ENCODE measurements at regions not wholly inside any gene's neighbourhood (a gene's known extent, or its start where the extent isn't known, plus 50 kb on each side); places are given as distances from the start of the nearest gene placed in this dataset.

- Histone ChIP-seq H3K36me3 (replicated peaks; ENCODE audit: insufficient read depth, low read depth) (no peaks in the 10 kb centered on the region), H3K9me2 (replicated peaks; ENCODE audit: insufficient read depth) (no peaks in the 10 kb centered on the region), H3K4me3 (no peak overlapping the region), H3K9me3 (ENCODE audit: low read depth) (no peaks in the 10 kb centered on the region), H3K4me2 (no peak overlapping the region), H2AFZ (no peak overlapping the region), H3K27me3 (peaks cover 2% of the 10 kb centered on the region), H3K27ac (no peak overlapping the region), H3K4me1 (ENCODE audit: insufficient read depth) (no peaks in the 10 kb centered on the region), H3K79me2 (no peaks in the 10 kb centered on the region), H4K20me1 (ENCODE audit: insufficient read depth, poor library complexity, severe bottlenecking) (no peaks in the 10 kb centered on the region)
- WGBS (ENCODE audit: low lambda C conversion rate, missing lambda C conversion rate) = 71% methylated on average over 4 of the region's 4 CpGs
- TF ChIP-seq EZH2phosphoT487 (IDR thresholded peaks at IDR 0.05; ENCODE audit: low read depth, severe bottlenecking, unreplicated experiment) (no peak), EZH2 (IDR thresholded peaks at IDR 0.05; ENCODE audit: borderline replicate concordance) (no peak), CTCF (IDR thresholded peaks at IDR 0.05; ENCODE audit: poor library complexity) (no peak)
- no peak for DNase-seq (ENCODE audit: low spot score)
Observed at GRCh38 chr9:38153910-38154291, 84.9 kb upstream of the SHB start.

- no peaks in the 10 kb centered on the region for H3K79me2 ChIP-seq
Observed at GRCh38 chr9:38153152-38153909, 84.3 kb upstream of the SHB start.

GRCh38 chr9:38149647-38150046 lies 80.6 kb upstream of the SHB start:
- TF ChIP-seq EZH2phosphoT487 (IDR thresholded peaks at IDR 0.05; ENCODE audit: low read depth, severe bottlenecking, unreplicated experiment) (no peak), CTCF (IDR thresholded peaks at IDR 0.05; ENCODE audit: poor library complexity) (no peak), EZH2 (IDR thresholded peaks at IDR 0.05; ENCODE audit: borderline replicate concordance) (no peak)
- no peak overlapping the region for H3K4me2 ChIP-seq
- H3K27ac ChIP-seq = no peak overlapping the region
- H4K20me1 ChIP-seq (ENCODE audit: insufficient read depth, poor library complexity, severe bottlenecking) = no peaks in the 10 kb centered on the region
- H3K79me2 ChIP-seq = no peaks in the 10 kb centered on the region
- H3K9me2 ChIP-seq (replicated peaks; ENCODE audit: insufficient read depth) = no peaks in the 10 kb centered on the region
- no peak overlapping the region for H3K4me3 ChIP-seq
- 54% methylated on average over 3 of the region's 3 CpGs for WGBS (ENCODE audit: low lambda C conversion rate, missing lambda C conversion rate)
- no peak for DNase-seq (ENCODE audit: low spot score)
- H3K9me3 ChIP-seq (ENCODE audit: low read depth) = no peaks in the 10 kb centered on the region
- peaks cover 2% of the 10 kb centered on the region for H3K27me3 ChIP-seq
- no peak overlapping the region for H2AFZ ChIP-seq
- no peaks in the 10 kb centered on the region for H3K36me3 ChIP-seq (replicated peaks; ENCODE audit: insufficient read depth, low read depth)
- H3K4me1 ChIP-seq (ENCODE audit: insufficient read depth) = no peaks in the 10 kb centered on the region

More at GRCh38 chr9:38153152-38153909, 84.3 kb upstream of the SHB start:
- Histone ChIP-seq H3K9me2 (replicated peaks; ENCODE audit: insufficient read depth) (no peaks in the 10 kb centered on the region), H3K27me3 (peaks cover 2% of the 10 kb centered on the region), H3K4me3 (no peak overlapping the region), H3K9me3 (ENCODE audit: low read depth) (no peaks in the 10 kb centered on the region), H3K36me3 (replicated peaks; ENCODE audit: insufficient read depth, low read depth) (no peaks in the 10 kb centered on the region), H3K27ac (no peak overlapping the region), H2AFZ (no peak overlapping the region), H3K4me2 (no peak overlapping the region), H3K4me1 (ENCODE audit: insufficient read depth) (no peaks in the 10 kb centered on the region), H4K20me1 (ENCODE audit: insufficient read depth, poor library complexity, severe bottlenecking) (no peaks in the 10 kb centered on the region)
- DNase-seq (ENCODE audit: low spot score) = peak; percentile 27
- WGBS (ENCODE audit: low lambda C conversion rate, missing lambda C conversion rate) = 67% methylated on average over 6 of the region's 6 CpGs
- TF ChIP-seq CTCF (IDR thresholded peaks at IDR 0.05; ENCODE audit: poor library complexity) (no peak), EZH2 (IDR thresholded peaks at IDR 0.05; ENCODE audit: borderline replicate concordance) (no peak), EZH2phosphoT487 (IDR thresholded peaks at IDR 0.05; ENCODE audit: low read depth, severe bottlenecking, unreplicated experiment) (no peak)
